AG09319 (cell line): ENCODE measurements at regions not wholly inside any gene's neighbourhood (a gene's known extent, or its start where the extent isn't known, plus 50 kb on each side); places are given as distances from the start of the nearest gene placed in this dataset.

ENCODE experiments used
- DNase-seq: peaks from one replicate; pipeline ENCODE4 v3.0.0-alpha.2; 2010; ENCODE audit warnings: low read depth; ENCODE audit errors: extremely low read depth
- TF ChIP-seq, protein P1 (sequence below): IDR thresholded peaks from 2 replicates; pipeline ENCODE4 v1.5.1; 2011; ENCODE audit warnings: low read depth, mild to moderate bottlenecking, inconsistent platforms, low read length, moderate library complexity

- DNase-seq, result no peak
- TF ChIP-seq, protein P1, sequence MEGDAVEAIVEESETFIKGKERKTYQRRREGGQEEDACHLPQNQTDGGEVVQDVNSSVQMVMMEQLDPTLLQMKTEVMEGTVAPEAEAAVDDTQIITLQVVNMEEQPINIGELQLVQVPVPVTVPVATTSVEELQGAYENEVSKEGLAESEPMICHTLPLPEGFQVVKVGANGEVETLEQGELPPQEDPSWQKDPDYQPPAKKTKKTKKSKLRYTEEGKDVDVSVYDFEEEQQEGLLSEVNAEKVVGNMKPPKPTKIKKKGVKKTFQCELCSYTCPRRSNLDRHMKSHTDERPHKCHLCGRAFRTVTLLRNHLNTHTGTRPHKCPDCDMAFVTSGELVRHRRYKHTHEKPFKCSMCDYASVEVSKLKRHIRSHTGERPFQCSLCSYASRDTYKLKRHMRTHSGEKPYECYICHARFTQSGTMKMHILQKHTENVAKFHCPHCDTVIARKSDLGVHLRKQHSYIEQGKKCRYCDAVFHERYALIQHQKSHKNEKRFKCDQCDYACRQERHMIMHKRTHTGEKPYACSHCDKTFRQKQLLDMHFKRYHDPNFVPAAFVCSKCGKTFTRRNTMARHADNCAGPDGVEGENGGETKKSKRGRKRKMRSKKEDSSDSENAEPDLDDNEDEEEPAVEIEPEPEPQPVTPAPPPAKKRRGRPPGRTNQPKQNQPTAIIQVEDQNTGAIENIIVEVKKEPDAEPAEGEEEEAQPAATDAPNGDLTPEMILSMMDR, result no peak
Observed at GRCh38 chr4:126004941-126005340, 690.2 kb downstream of the FAT4 start.

DNA sequence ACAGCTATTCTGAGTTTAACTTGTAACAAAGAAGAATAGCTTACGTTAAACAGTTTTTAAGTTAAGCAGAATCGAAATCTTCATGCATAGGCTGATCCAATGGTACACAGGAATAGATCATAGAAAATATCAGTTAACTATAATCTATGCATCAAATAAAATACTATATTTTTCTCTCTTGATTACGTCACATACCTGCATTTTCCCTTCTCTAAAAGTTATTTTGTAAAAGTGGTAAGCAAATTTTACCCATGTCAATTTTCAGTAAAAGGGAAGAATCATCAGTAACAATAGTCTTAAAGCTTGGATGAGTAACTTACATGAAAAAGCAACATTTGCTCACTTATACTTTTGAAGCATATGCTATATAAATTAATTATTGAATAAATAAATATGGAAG is 692.4 kb downstream of the FAT4 start:
- TF ChIP-seq, protein P1, result no peak
- no peak for DNase-seq

DNA sequence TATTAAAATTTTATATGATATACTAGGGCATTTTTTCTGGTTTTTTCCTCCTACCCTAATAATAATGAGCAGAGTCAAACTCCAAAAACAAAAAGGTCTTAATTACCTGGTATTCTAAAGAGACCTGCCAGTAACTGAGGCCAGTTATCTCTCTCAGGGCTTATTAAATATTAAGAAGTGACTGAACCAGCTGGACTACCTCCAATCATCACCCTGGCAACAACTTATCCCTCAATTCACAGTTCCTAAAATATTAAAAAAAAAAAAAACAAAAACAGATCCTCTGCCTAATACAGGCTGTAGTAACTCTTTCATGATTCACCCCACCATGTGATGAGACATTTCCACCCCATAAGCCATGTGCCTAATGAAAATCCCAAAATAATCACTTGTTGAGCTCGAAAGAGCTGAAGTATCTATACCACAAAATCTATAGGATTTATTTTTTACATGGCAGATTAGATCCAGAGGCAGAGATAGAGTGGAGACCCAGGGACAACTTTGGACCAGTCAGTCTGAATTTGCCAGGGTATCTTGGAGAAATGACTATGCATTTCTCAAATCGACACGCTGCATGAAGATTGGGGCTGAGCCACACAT is 698.0 kb downstream of the FAT4 start:
- DNase-seq, result no peak
- TF ChIP-seq, protein P1, result no peak

DNA sequence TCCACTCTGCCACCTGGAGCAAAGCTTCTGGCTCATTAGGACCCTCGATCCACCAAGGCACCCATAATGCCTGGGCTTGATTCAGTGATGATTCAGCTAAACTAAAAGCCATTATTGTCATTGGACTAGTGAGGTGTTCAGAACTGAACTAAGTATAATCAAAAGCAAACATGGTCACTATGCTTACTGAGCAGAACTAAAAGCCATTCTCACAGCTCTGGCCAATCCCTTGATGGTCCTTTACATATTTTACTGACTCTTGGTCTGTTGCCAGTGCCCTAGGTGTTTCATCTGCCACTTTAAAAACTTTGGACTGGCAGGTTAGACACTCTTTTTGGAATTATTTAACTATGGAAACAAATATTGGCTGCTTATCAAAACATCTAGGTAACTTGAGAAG is 703.5 kb downstream of the FAT4 start:
- no peak for DNase-seq
- TF ChIP-seq, protein P1, result no peak

- no peak for DNase-seq
- TF ChIP-seq, protein P1, result no peak
Observed at GRCh38 chr4:126023896-126024295, 709.1 kb downstream of the FAT4 start.

GRCh38 chr4:126027601-126028000 is 712.8 kb downstream of the FAT4 start:
- TF ChIP-seq, protein P1, result no peak
- no peak for DNase-seq

DNA sequence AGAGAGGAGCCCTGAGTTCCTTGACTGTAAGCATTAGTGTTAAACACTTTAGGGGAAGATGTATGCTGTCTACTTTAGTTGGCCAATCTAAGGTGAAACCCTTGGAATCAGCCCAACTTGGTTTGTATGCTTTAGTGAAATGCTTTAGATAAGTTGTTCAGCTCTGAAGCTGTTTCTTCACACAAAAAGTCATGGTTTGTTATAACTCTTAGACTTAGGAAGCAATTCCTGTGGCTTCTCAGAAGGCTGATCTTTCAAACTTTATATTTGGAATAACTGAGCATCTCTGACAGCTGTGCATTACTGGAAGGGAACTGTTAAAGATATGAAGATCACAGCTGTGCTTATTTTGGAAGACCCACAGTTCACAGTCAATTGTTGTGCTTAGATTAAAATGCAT is 714.1 kb downstream of the FAT4 start:
- TF ChIP-seq, protein P1, result no peak
- DNase-seq, result no peak
